Vagina (tissue), 2 donors: ENCODE measurements at regions not wholly inside any gene's neighbourhood (a gene's known extent, or its start where the extent isn't known, plus 50 kb on each side); places are given as distances from the start of the nearest gene placed in this dataset.

Experiments used
- DNase-seq, 2 donors: peaks; one replicate each; pipeline ENCODE4 v3.0.0-alpha.2; 2017; ENCODE audit errors: extremely low spot score in 2 of 2
- H3K27ac ChIP-seq: fragments of 200-600 bp; sonication (generic); one replicate; pipeline ENCODE4 v1.5.1; 2019
- H3K27me3 ChIP-seq: fragments of 200-600 bp; sonication (generic); one replicate; pipeline ENCODE4 v1.5.1; 2019
- H3K36me3 ChIP-seq, 2 donors: fragments of 200-600 bp; sonication (generic); one replicate each; pipeline ENCODE4 v1.5.1; 2017 to 2019
- H3K4me1 ChIP-seq: fragments of 200-600 bp; sonication (generic); one replicate; pipeline ENCODE4 v1.5.1; 2019
- H3K4me3 ChIP-seq, 2 donors: fragments of 200-600 bp; sonication (generic); 1 replicate in 1 of 2; 2 replicates in 1 of 2; pipeline ENCODE4 v1.5.1; 2016 to 2019
- H3K9me3 ChIP-seq: fragments of 200-600 bp; sonication (generic); one replicate; pipeline ENCODE4 v1.5.1; 2019
- CTCF ChIP-seq, 3 experiments: fragments of 450-650 bp in 2 of 3; fragments of 200-600 bp in 1 of 3; sonication (generic) in 1 of 3; IDR thresholded peaks; one replicate each; pipeline ENCODE4 v1.5.1; 2017 to 2019; ENCODE audit warnings: antibody characterized with exemption in 3 of 3, mild to moderate bottlenecking in 2 of 3, moderate library complexity in 2 of 3
- POLR2A ChIP-seq, 2 donors: fragments of 450-650 bp; IDR thresholded peaks; one replicate each; pipeline ENCODE4 v1.6.1; 2017; ENCODE audit warnings: antibody characterized with exemption in 2 of 2, mild to moderate bottlenecking in 2 of 2, moderate library complexity in 2 of 2
- POLR2AphosphoS5 ChIP-seq, 2 donors: sonication (generic); formaldehyde crosslinking; IDR thresholded peaks; one replicate each; pipeline ENCODE4 v1.9.0; 2017; ENCODE audit warnings: antibody characterized with exemption in 2 of 2, mild to moderate bottlenecking in 2 of 2, low read depth in 1 of 2; ENCODE audit not compliant: insufficient read depth in 1 of 2
- intact Hi-C: fragments of 100-400 bp; cut with DNase I; formaldehyde crosslinking; loops from one replicate; pipeline ENCODE4 v1.15.1; 2023

- H3K27ac ChIP-seq = no peak overlapping the region
- no peaks in the 10 kb centered on the region for H3K9me3 ChIP-seq
- intact Hi-C loops = no loop called here
- no peaks in the 10 kb centered on the region for H3K4me1 ChIP-seq
- DNase-seq = no peak
- no peaks in the 10 kb centered on the region for H3K36me3 ChIP-seq
- H3K4me3 ChIP-seq = no peak overlapping the region
- no peak for TF ChIP-seq POLR2A (IDR thresholded peaks at IDR 0.05)
- no peak for TF ChIP-seq CTCF (IDR thresholded peaks at IDR 0.05)
- no peak for TF ChIP-seq POLR2AphosphoS5 (IDR thresholded peaks at IDR 0.05; ENCODE audit: insufficient read depth in 1 of 2, low read depth in 1 of 2)
- no peaks in the 10 kb centered on the region for H3K27me3 ChIP-seq
These were observed 229.8 kb downstream of the FGFR2 start for GRCh38 chr10:121368347-121369025.

GRCh38 chr10:121369616-121370015 lies 228.6 kb downstream of the FGFR2 start:
- no peaks in the 10 kb centered on the region for H3K4me1 ChIP-seq

GRCh38 chr10:121371836-121372235 lies 226.4 kb downstream of the FGFR2 start:
- DNase-seq = no peak
- H3K27me3 ChIP-seq = no peaks in the 10 kb centered on the region
- intact Hi-C loops = no loop called here
- no peak for TF ChIP-seq POLR2AphosphoS5 (IDR thresholded peaks at IDR 0.05; ENCODE audit: insufficient read depth in 1 of 2, low read depth in 1 of 2)
- no peak for TF ChIP-seq POLR2A (IDR thresholded peaks at IDR 0.05)
- no peak for TF ChIP-seq CTCF (IDR thresholded peaks at IDR 0.05)
- no peaks in the 10 kb centered on the region for H3K4me1 ChIP-seq
- H3K9me3 ChIP-seq = no peaks in the 10 kb centered on the region
- no peaks in the 10 kb centered on the region for H3K36me3 ChIP-seq
- no peak overlapping the region for H3K4me3 ChIP-seq
- no peak overlapping the region for H3K27ac ChIP-seq

More at GRCh38 chr10:121369616-121370015, 228.6 kb downstream of the FGFR2 start:
- Histone ChIP-seq H3K36me3 (no peaks in the 10 kb centered on the region), H3K4me3 (no peak overlapping the region), H3K27me3 (no peaks in the 10 kb centered on the region), H3K27ac (no peak overlapping the region), H3K9me3 (no peaks in the 10 kb centered on the region)
- intact Hi-C loops = no loop called here
- DNase-seq = no peak
- TF ChIP-seq POLR2AphosphoS5 (IDR thresholded peaks at IDR 0.05; ENCODE audit: insufficient read depth in 1 of 2, low read depth in 1 of 2) (no peak), POLR2A (IDR thresholded peaks at IDR 0.05) (no peak)

- intact Hi-C loops = no loop called here
- TF ChIP-seq CTCF (IDR thresholded peaks at IDR 0.05) (no peak), POLR2A (IDR thresholded peaks at IDR 0.05) (no peak), POLR2AphosphoS5 (IDR thresholded peaks at IDR 0.05; ENCODE audit: insufficient read depth in 1 of 2, low read depth in 1 of 2) (no peak)
- no peak overlapping the region for H3K4me3 ChIP-seq
- no peaks in the 10 kb centered on the region for H3K36me3 ChIP-seq
- H3K9me3 ChIP-seq = no peaks in the 10 kb centered on the region
- no peaks in the 10 kb centered on the region for H3K4me1 ChIP-seq
- DNase-seq = no peak
- no peaks in the 10 kb centered on the region for H3K27me3 ChIP-seq
- H3K27ac ChIP-seq = no peak overlapping the region
These were observed 224.8 kb downstream of the FGFR2 start for GRCh38 chr10:121373411-121373810.

- Histone ChIP-seq H3K4me3 (no peak overlapping the region), H3K36me3 (no peaks in the 10 kb centered on the region), H3K4me1 (no peaks in the 10 kb centered on the region), H3K9me3 (no peaks in the 10 kb centered on the region), H3K27me3 (no peaks in the 10 kb centered on the region), H3K27ac (no peak overlapping the region)
- no peak for DNase-seq
- intact Hi-C loops = no loop called here
- no peak for TF ChIP-seq CTCF (IDR thresholded peaks at IDR 0.05)
- no peak for TF ChIP-seq POLR2A (IDR thresholded peaks at IDR 0.05)
- no peak for TF ChIP-seq POLR2AphosphoS5 (IDR thresholded peaks at IDR 0.05; ENCODE audit: insufficient read depth in 1 of 2, low read depth in 1 of 2)
These were observed 224.1 kb downstream of the FGFR2 start for GRCh38 chr10:121374121-121374520.
